Rectal smooth muscle tissue (tissue), 1 donor: ENCODE measurements at regions not wholly inside any gene's neighbourhood (a gene's known extent, or its start where the extent isn't known, plus 50 kb on each side); places are given as distances from the start of the nearest gene placed in this dataset.

Source experiments
- H3K27ac ChIP-seq: one replicate; pipeline ENCODE4 v1.7.0; 2013; ENCODE audit warnings: low read depth, low read length, inconsistent platforms
- H3K27me3 ChIP-seq: one replicate; pipeline ENCODE4 v1.7.0; 2013; ENCODE audit warnings: low read length; ENCODE audit not compliant: control insufficient read depth, insufficient read depth
- H3K36me3 ChIP-seq: one replicate; pipeline ENCODE4 v1.7.0; 2013; ENCODE audit warnings: low read length; ENCODE audit not compliant: control insufficient read depth, insufficient read depth
- H3K4me1 ChIP-seq: one replicate; pipeline ENCODE4 v1.7.0; 2013; ENCODE audit warnings: low read length; ENCODE audit not compliant: control insufficient read depth, insufficient read depth
- H3K4me3 ChIP-seq: one replicate; pipeline ENCODE4 v1.7.0; 2013; ENCODE audit warnings: low read length
- H3K9ac ChIP-seq: one replicate; pipeline ENCODE4 v1.7.0; 2013; ENCODE audit warnings: low read length

GRCh38 chr10:118116362-118116714 is 69.6 kb upstream of the RAB11FIP2 start:
- H3K36me3 ChIP-seq, result no peaks in the 10 kb centered on the region
- no peak overlapping the region for H3K9ac ChIP-seq
- no peaks in the 10 kb centered on the region for H3K27me3 ChIP-seq
- peaks cover 12% of the 10 kb centered on the region for H3K4me1 ChIP-seq
- peak overlapping the region; percentile 42 for H3K27ac ChIP-seq
- H3K4me3 ChIP-seq, result peak overlapping the region; percentile 24

GRCh38 chr10:118115701-118116100 is 69.0 kb upstream of the RAB11FIP2 start:
- Histone ChIP-seq H3K27ac (no peak overlapping the region), H3K36me3 (no peaks in the 10 kb centered on the region), H3K27me3 (no peaks in the 10 kb centered on the region), H3K9ac (no peak overlapping the region), H3K4me1 (peaks cover 12% of the 10 kb centered on the region), H3K4me3 (no peak overlapping the region)

- H3K36me3 ChIP-seq, result no peaks in the 10 kb centered on the region
- no peak overlapping the region for H3K4me3 ChIP-seq
- no peak overlapping the region for H3K27ac ChIP-seq
- no peak overlapping the region for H3K9ac ChIP-seq
- H3K4me1 ChIP-seq, result peaks cover 12% of the 10 kb centered on the region
- H3K27me3 ChIP-seq, result no peaks in the 10 kb centered on the region
Observed at GRCh38 chr10:118114992-118115391, 68.3 kb upstream of the RAB11FIP2 start.

GRCh38 chr10:118112543-118113125 is 65.9 kb upstream of the RAB11FIP2 start:
- Histone ChIP-seq H3K4me3 (no peak overlapping the region), H3K27me3 (no peaks in the 10 kb centered on the region), H3K27ac (no peak overlapping the region), H3K9ac (no peak overlapping the region), H3K4me1 (peaks cover 10% of the 10 kb centered on the region), H3K36me3 (no peaks in the 10 kb centered on the region)

GRCh38 chr10:118110750-118111149 is 64.0 kb upstream of the RAB11FIP2 start:
- no peak overlapping the region for H3K9ac ChIP-seq
- no peak overlapping the region for H3K27ac ChIP-seq
- no peak overlapping the region for H3K4me3 ChIP-seq
- H3K27me3 ChIP-seq, result no peaks in the 10 kb centered on the region
- no peaks in the 10 kb centered on the region for H3K36me3 ChIP-seq
- H3K4me1 ChIP-seq, result no peaks in the 10 kb centered on the region

- no peak overlapping the region for H3K9ac ChIP-seq
Observed at GRCh38 chr10:118108194-118109026, 61.7 kb upstream of the RAB11FIP2 start.

GRCh38 chr10:118107541-118107940 is 60.8 kb upstream of the RAB11FIP2 start:
- Histone ChIP-seq H3K4me3 (no peak overlapping the region), H3K27ac (no peak overlapping the region), H3K27me3 (no peaks in the 10 kb centered on the region), H3K36me3 (no peaks in the 10 kb centered on the region), H3K9ac (no peak overlapping the region), H3K4me1 (no peaks in the 10 kb centered on the region)

More at GRCh38 chr10:118108194-118109026, 61.7 kb upstream of the RAB11FIP2 start:
- Histone ChIP-seq H3K4me3 (no peak overlapping the region), H3K4me1 (no peaks in the 10 kb centered on the region), H3K36me3 (no peaks in the 10 kb centered on the region), H3K27ac (no peak overlapping the region), H3K27me3 (no peaks in the 10 kb centered on the region)

- Histone ChIP-seq H3K9ac (no peak overlapping the region), H3K36me3 (no peaks in the 10 kb centered on the region), H3K4me1 (no peaks in the 10 kb centered on the region), H3K27ac (no peak overlapping the region), H3K4me3 (no peak overlapping the region), H3K27me3 (no peaks in the 10 kb centered on the region)
Observed at GRCh38 chr10:118107040-118107439, 60.3 kb upstream of the RAB11FIP2 start.

- H3K27ac ChIP-seq, result no peak overlapping the region
- no peak overlapping the region for H3K4me3 ChIP-seq
- H3K9ac ChIP-seq, result no peak overlapping the region
- no peaks in the 10 kb centered on the region for H3K36me3 ChIP-seq
- H3K27me3 ChIP-seq, result no peaks in the 10 kb centered on the region
- H3K4me1 ChIP-seq, result no peaks in the 10 kb centered on the region
Observed at GRCh38 chr10:118106426-118106825, 59.7 kb upstream of the RAB11FIP2 start.

GRCh38 chr10:118102121-118102520 is 55.4 kb upstream of the RAB11FIP2 start:
- Histone ChIP-seq H3K4me1 (no peaks in the 10 kb centered on the region), H3K4me3 (no peak overlapping the region), H3K27ac (no peak overlapping the region), H3K9ac (no peak overlapping the region), H3K36me3 (no peaks in the 10 kb centered on the region), H3K27me3 (no peaks in the 10 kb centered on the region)

GRCh38 chr10:118101501-118101900 is 54.8 kb upstream of the RAB11FIP2 start:
- no peaks in the 10 kb centered on the region for H3K36me3 ChIP-seq
- no peaks in the 10 kb centered on the region for H3K27me3 ChIP-seq
- no peaks in the 10 kb centered on the region for H3K4me1 ChIP-seq
- no peak overlapping the region for H3K27ac ChIP-seq
- no peak overlapping the region for H3K4me3 ChIP-seq
- no peak overlapping the region for H3K9ac ChIP-seq
